HCT116 (cell line): ENCODE measurements at regions not wholly inside any gene's neighbourhood (a gene's known extent, or its start where the extent isn't known, plus 50 kb on each side); places are given as distances from the start of the nearest gene placed in this dataset.

Experiments used
- ATAC-seq: fragments of 200-7000 bp; cut with Tn5 transposase; 2 replicates; pipeline ENCODE4 v1.9.1; 2020; ENCODE audit warnings: mild to moderate bottlenecking, moderate library complexity
- BruUV-seq: library from RNA; stranded (reverse); fragments of 400-500 nt; replicated peaks from 2 replicates; lab custom pipeline; 2021; lab: Mats Ljungman, UMichigan
- CTCF ChIA-PET: fragments of 300-600 bp; sonication (Branson Sonifier 250); formaldehyde crosslinking; loops from one replicate; lab custom pipeline; 2021; ENCODE audit warnings: antibody characterized with exemption; lab: Charles Lee
- POLR2A ChIA-PET: fragments of 300-600, 350-600 bp; sonication (Branson Sonifier 250); formaldehyde crosslinking; loops from one replicate; lab custom pipeline; 2021; ENCODE audit warnings: antibody characterized with exemption; lab: Charles Lee
- RAD21 ChIA-PET, 2 experiments: fragments of 300-600 bp; sonication (Branson Sonifier 250); formaldehyde crosslinking; loops; one replicate each; lab custom pipeline; 2023; ENCODE audit warnings: low total read pairs in 2 of 2; ENCODE audit not compliant: uncharacterized antibody in 2 of 2, unreplicated experiment in 2 of 2, low non-redundant PET in 1 of 2; lab: Charles Lee
- DNase-seq: peaks from one replicate; pipeline ENCODE4 v3.0.0-alpha.2; 2010; ENCODE audit warnings: low read depth, low spot score
- H2AFZ ChIP-seq: fragments of 200-600 bp; shearing (Covaris generic), sonication (generic); 2 replicates; pipeline ENCODE4 v1.6.1; 2017; ENCODE audit warnings: low read depth, mixed run types, mixed read lengths, antibody characterized with exemption, low read length; ENCODE audit not compliant: poor library complexity, severe bottlenecking
- H3K27ac ChIP-seq: 2 replicates; pipeline ENCODE4 v1.5.1; 2012; ENCODE audit warnings: low read depth, low read length
- H3K27me3 ChIP-seq: fragments of 200-600 bp; sonication (generic); 2 replicates; pipeline ENCODE4 v1.6.1; 2016; ENCODE audit warnings: mixed run types, low read length, mixed read lengths; ENCODE audit not compliant: insufficient read depth
- H3K36me3 ChIP-seq, 2 experiments: fragments of 200-500 bp in 1 of 2; fragments of 200-600 bp in 1 of 2; sonication (Bioruptor generic) in 1 of 2; sonication (generic) in 1 of 2; 2 replicates each; pipeline versions ENCODE4 v1.5.1 to v1.6.1; 2014 to 2016; ENCODE audit warnings: low read length in 2 of 2, inconsistent platforms in 1 of 2, mixed read lengths in 1 of 2, mixed run types in 1 of 2; ENCODE audit not compliant: insufficient read depth in 2 of 2, control insufficient read depth in 1 of 2
- H3K4me1 ChIP-seq, 2 experiments: fragments of 200-600 bp in 1 of 2; sonication (generic) in 1 of 2; 2 replicates each; pipeline versions ENCODE4 v1.5.1 to v1.6.1; 2012 to 2017; ENCODE audit warnings: low read length in 2 of 2, inconsistent platforms in 1 of 2, mild to moderate bottlenecking in 1 of 2, mixed read lengths in 1 of 2, mixed run types in 1 of 2, moderate library complexity in 1 of 2; ENCODE audit not compliant: insufficient read depth in 2 of 2, control insufficient read depth in 1 of 2
- H3K4me2 ChIP-seq: fragments of 200-600 bp; sonication (generic); 2 replicates; pipeline ENCODE4 v1.6.1; 2017; ENCODE audit warnings: mixed run types, low read length, mixed read lengths
- H3K4me3 ChIP-seq, 2 experiments: fragments of 200-600 bp in 1 of 2; sonication (generic) in 1 of 2; replicated peaks in 1 of 2; 2 replicates each; pipeline ENCODE4 v1.5.1; 2011 to 2016; ENCODE audit warnings: low read length in 2 of 2, control low read depth in 1 of 2, low read depth in 1 of 2, mild to moderate bottlenecking in 1 of 2, mixed read lengths in 1 of 2, mixed run types in 1 of 2
- H3K79me2 ChIP-seq: fragments of 200-600 bp; sonication (generic); 2 replicates; pipeline ENCODE4 v1.6.1; 2017; ENCODE audit warnings: mild to moderate bottlenecking, mixed run types, low read length, moderate library complexity, mixed read lengths; ENCODE audit not compliant: insufficient read depth
- H3K9ac ChIP-seq: fragments of 200-600 bp; sonication (generic); 2 replicates; pipeline ENCODE4 v1.6.1; 2016; ENCODE audit warnings: low read length, mixed read lengths
- H3K9me2 ChIP-seq: fragments of 200-600 bp; sonication (generic), shearing (Covaris generic); 2 replicates; pipeline ENCODE4 v1.6.1; 2017; ENCODE audit warnings: mixed run types, mild to moderate bottlenecking, moderate library complexity; ENCODE audit not compliant: insufficient read depth
- H3K9me3 ChIP-seq, 2 experiments: fragments of 200-500 bp in 1 of 2; fragments of 200-600 bp in 1 of 2; sonication (Bioruptor generic) in 1 of 2; sonication (generic) in 1 of 2; 2 replicates each; pipeline ENCODE4 v1.6.1; 2014 to 2017; ENCODE audit warnings: low read length in 2 of 2, mixed read lengths in 2 of 2, inconsistent platforms in 1 of 2, low read depth in 1 of 2, mild to moderate bottlenecking in 1 of 2, mixed run types in 1 of 2, moderate library complexity in 1 of 2; ENCODE audit not compliant: control insufficient read depth in 1 of 2, insufficient read depth in 1 of 2
- H4K20me1 ChIP-seq: fragments of 200-600 bp; sonication (generic), shearing (Covaris generic); 2 replicates; pipeline ENCODE4 v1.6.1; 2017; ENCODE audit warnings: mixed run types, mild to moderate bottlenecking, moderate library complexity; ENCODE audit not compliant: insufficient read depth
- CBX3 ChIP-seq: IDR thresholded peaks from 2 replicates; pipeline ENCODE4 v1.6.1; 2012; ENCODE audit warnings: low read depth
- CEBPB ChIP-seq: IDR thresholded peaks from 2 replicates; pipeline ENCODE4 v1.6.1; 2012; ENCODE audit warnings: low read depth
- CTCF ChIP-seq, 3 experiments: fragments of 200-600 bp in 1 of 3; sonication (generic) in 1 of 3; IDR thresholded peaks in 2 of 3; conservative IDR thresholded peaks in 1 of 3; 2 replicates each; pipeline ENCODE4 v1.5.1; 2012 to 2017; ENCODE audit warnings: low read depth in 2 of 3, low read length in 2 of 3, antibody characterized with exemption in 1 of 3, borderline replicate concordance in 1 of 3, control low read depth in 1 of 3, mild to moderate bottlenecking in 1 of 3, mixed read lengths in 1 of 3, mixed run types in 1 of 3, moderate library complexity in 1 of 3; ENCODE audit not compliant: insufficient read depth in 1 of 3
- ELF1 ChIP-seq: IDR thresholded peaks from 2 replicates; pipeline ENCODE4 v1.6.1; 2012; ENCODE audit warnings: low read depth, borderline replicate concordance
- EZH2 ChIP-seq: fragments of 200-600 bp; sonication (generic); IDR thresholded peaks from 2 replicates; pipeline ENCODE4 v1.6.1; 2017; ENCODE audit warnings: antibody characterized with exemption, mixed run types
- FOSL1 ChIP-seq: IDR thresholded peaks from 2 replicates; pipeline ENCODE4 v1.6.1; 2012; ENCODE audit warnings: low read depth
- POLR2A ChIP-seq: IDR thresholded peaks from 2 replicates; pipeline ENCODE4 v1.7.0; 2011; ENCODE audit warnings: borderline replicate concordance; ENCODE audit not compliant: insufficient read depth, insufficient read length; ENCODE audit errors: extremely low read depth
- SIN3A ChIP-seq: IDR thresholded peaks from 2 replicates; pipeline ENCODE4 v1.6.1; 2012; ENCODE audit warnings: low read depth
- SP1 ChIP-seq: IDR thresholded peaks from 2 replicates; pipeline ENCODE4 v1.6.1; 2012; ENCODE audit warnings: low read depth
- TCF7L2 ChIP-seq: IDR thresholded peaks from 2 replicates; pipeline ENCODE4 v1.7.0; 2011; ENCODE audit warnings: borderline replicate concordance, inconsistent platforms; ENCODE audit not compliant: insufficient read depth, insufficient read length; ENCODE audit errors: extremely low read depth
- ZFX ChIP-seq: fragments of 450-650 bp; IDR thresholded peaks from 2 replicates; pipeline ENCODE4 v1.6.1; 2017
- intact Hi-C: fragments of 100-400 bp; cut with micrococcal nuclease; formaldehyde crosslinking; loops from 2 replicates; pipeline ENCODE4 v1.10.0; 2022

- Histone ChIP-seq H3K4me2 (no peak overlapping the region), H2AFZ (no peak overlapping the region), H3K36me3 (no peaks in the 10 kb centered on the region), H3K9me2 (no peaks in the 10 kb centered on the region), H4K20me1 (no peaks in the 10 kb centered on the region), H3K4me3 (no peak overlapping the region), H3K4me1 (no peaks in the 10 kb centered on the region), H3K9me3 (no peaks in the 10 kb centered on the region), H3K27me3 (no peaks in the 10 kb centered on the region), H3K9ac (no peak overlapping the region), H3K79me2 (no peaks in the 10 kb centered on the region), H3K27ac (no peak overlapping the region)
- CTCF ChIA-PET, result no interaction called here
- RAD21 ChIA-PET, result no interaction called here
- DNase-seq (no peak), ATAC-seq (no peak)
- intact Hi-C loops, result loop anchor here (10.0 kb wide), 3 partner anchors 309 to 1059 kb away; no protein-coding TSS in a partner anchor
- TF ChIP-seq ELF1 (no peak), CEBPB (no peak), CBX3 (no peak), SIN3A (no peak), ZFX (no peak), TCF7L2 (no peak), POLR2A (no peak), SP1 (no peak), CTCF (IDR thresholded peaks at IDR 0.05 in 2 of 3, conservative IDR thresholded peaks at IDR 0.05 in 1 of 3; ENCODE audit: borderline replicate concordance in 1 of 3, insufficient read depth in 1 of 3, low read depth in 2 of 3, low read length in 2 of 3) (no peak), EZH2 (no peak), FOSL1 (no peak)
- POLR2A ChIA-PET, result no interaction called here
- no TSS peak for BruUV-seq
Measured at GRCh38 chr16:55253987-55254386, 70.0 kb upstream of the IRX6 start.
